AG09309 (cell line): ENCODE measurements at regions not wholly inside any gene's neighbourhood (a gene's known extent, or its start where the extent isn't known, plus 50 kb on each side); places are given as distances from the start of the nearest gene placed in this dataset.

Source experiments
- DNase-seq: peaks from one replicate; pipeline ENCODE4 v3.0.0-alpha.2; 2010; ENCODE audit warnings: low read depth
- H3K4me3 ChIP-seq: 2 replicates; pipeline ENCODE4 v1.5.1; 2011; ENCODE audit warnings: mild to moderate bottlenecking, low read depth, low read length, moderate library complexity; ENCODE audit not compliant: control insufficient read depth
- CTCF ChIP-seq: IDR thresholded peaks from 2 replicates; pipeline ENCODE4 v1.5.1; 2011; ENCODE audit warnings: mild to moderate bottlenecking, low read depth, low read length, inconsistent platforms; ENCODE audit not compliant: insufficient read depth, control insufficient read depth; ENCODE audit errors: missing control alignments

GRCh38 chr10:47076949-47077361, 165.7 kb downstream of the PTPN20 start:
- H3K4me3 ChIP-seq: no peak overlapping the region
- DNase-seq: no peak
- TF ChIP-seq CTCF: no peak

DNA sequence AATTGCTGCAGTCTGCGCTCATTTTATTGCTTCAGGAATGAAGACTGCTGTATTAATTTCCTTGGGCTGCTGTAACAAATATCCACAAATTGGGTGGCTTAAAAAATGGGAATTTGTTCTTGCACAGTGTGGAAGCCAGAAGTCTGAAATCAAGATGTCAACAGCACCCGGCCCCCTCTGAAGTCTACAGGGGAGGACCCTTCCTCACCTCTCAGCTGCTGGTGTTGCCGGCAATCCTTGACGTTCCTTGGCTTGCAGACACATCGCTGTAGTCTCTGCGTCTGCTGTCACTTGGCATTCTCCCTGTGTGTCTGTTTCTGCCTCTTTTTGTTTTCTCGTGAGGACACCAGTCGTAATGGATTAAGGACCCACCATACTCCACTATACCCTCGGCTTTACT, 166.2 kb downstream of the PTPN20 start:
- no peak for DNase-seq

DNA sequence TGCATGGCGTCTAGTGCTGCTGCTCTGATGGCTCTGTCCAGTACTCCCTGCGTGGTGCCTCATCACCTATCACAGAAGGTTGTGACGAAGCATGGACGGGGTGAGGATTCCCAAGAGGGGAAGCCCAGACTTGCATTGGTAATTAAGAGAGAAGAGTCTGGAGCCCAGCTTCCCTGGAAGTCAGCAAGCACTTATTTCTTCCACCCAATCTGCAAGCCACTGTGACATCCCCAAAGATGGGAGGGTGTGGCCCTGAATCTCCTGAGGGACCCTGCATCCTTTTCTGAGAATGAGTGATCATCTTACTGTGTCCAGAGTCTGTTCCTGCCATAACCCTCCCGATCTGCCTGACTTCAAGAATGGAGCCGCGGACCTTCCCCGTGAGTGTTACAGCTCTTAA, 166.7 kb downstream of the PTPN20 start:
- no peak for DNase-seq
- no peak overlapping the region for H3K4me3 ChIP-seq
- TF ChIP-seq CTCF: no peak

More for the DNA sequence above, 166.2 kb downstream of the PTPN20 start:
- no peak overlapping the region for H3K4me3 ChIP-seq
- TF ChIP-seq CTCF: no peak

DNA sequence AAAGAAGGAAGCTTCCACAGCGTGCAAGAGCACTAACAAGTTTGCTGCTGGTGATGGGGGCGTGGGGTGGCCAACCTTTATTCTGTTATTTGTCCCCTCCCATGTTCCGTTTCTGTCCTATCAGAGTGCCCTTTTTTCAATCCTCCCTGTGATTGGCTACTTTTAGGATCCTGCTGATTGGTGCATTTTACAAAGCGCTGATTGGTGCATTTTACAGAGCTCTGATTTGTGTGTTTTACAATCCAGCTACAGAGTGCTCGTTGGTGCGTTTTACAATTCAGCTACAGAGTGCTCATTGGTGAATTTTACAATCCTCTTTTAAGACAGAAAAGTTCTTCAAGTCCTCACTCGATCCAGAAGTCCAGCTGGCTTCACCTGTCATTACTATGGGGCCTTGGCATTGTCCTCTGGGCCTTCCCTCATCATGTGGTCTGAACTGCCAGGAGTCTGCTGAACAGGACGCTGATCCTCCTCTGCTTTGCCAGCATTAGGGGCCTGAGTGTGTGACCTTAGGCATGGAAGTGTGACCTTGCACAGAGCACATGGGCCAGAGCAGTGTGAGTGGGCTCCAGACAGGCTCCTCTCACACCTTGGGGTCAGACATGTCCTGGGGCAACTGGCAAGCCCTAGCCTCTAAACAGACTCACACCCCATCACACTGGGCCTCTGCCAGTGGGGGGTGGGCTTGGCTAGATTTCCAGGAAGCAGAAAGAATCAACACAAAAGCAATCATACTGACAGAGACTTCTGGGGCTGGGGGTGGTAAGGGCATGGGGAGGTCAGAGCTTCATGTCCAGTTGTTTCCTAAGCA, 167.4 kb downstream of the PTPN20 start:
- H3K4me3 ChIP-seq: no peak overlapping the region
- no peak for DNase-seq
- TF ChIP-seq CTCF: no peak

DNA sequence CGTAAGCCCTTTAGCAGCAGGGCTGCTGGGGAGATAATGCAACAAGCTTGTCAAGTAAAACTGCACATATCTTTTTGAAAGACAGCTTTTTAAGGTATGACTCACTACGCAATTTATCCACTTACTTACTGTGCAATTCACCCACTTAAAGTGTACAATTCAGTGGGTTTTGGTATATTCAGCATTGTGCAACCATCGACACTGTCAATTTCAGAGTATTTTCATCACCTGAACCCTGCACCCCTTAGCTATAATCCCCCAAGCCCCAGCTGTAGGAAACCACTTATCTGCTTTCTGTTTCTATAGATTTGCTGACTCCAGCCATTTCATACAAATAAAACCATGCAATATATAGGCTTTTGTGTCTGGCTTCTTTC, 168.0 kb downstream of the PTPN20 start:
- no peak for DNase-seq
- no peak for TF ChIP-seq CTCF

DNA sequence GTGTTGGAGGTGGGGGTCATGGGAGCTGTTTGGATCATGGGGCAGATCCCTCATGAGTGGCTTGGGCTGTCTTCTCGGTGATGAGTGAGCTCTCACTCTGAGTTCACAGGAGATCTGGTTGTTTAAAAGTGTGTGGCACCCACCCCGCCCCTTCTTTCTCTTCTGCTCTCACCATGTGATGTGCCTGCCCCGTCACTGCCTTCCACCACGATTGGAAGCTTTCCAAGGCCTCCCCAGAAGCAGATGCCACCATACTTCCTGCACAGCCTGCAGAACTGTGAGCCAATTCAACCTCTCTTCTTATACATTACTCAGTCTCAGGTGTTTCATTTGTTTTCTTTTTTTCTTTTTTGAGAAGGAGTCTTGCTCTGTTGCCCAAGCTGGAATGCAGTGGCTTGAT, 170.0 kb downstream of the PTPN20 start:
- no peak overlapping the region for H3K4me3 ChIP-seq
- no peak for TF ChIP-seq CTCF
- no peak for DNase-seq

More for the DNA sequence above, 168.0 kb downstream of the PTPN20 start:
- no peak overlapping the region for H3K4me3 ChIP-seq
